AG04450 (cell line): ENCODE measurements at regions not wholly inside any gene's neighbourhood (a gene's known extent, or its start where the extent isn't known, plus 50 kb on each side); places are given as distances from the start of the nearest gene placed in this dataset.

Experiments
- CTCF ChIA-PET: fragments of 300-600, 350-600 bp; formaldehyde crosslinking; extraction: SDS; loops from one replicate; lab custom pipeline; 2022; ENCODE audit warnings: antibody characterized with exemption, inconsistent platforms; lab: Charles Lee
- POLR2A ChIA-PET: fragments of 350-600 bp; formaldehyde crosslinking; extraction: SDS; loops from one replicate; lab custom pipeline; 2021; ENCODE audit warnings: antibody characterized with exemption, inconsistent platforms; lab: Yijun Ruan, JAX
- DNase-seq: peaks from one replicate; pipeline ENCODE4 v3.0.0-alpha.2; 2011; ENCODE audit warnings: low read depth, low spot score
- H3K27ac ChIP-seq: one replicate; pipeline ENCODE4 v1.5.1; 2012; ENCODE audit warnings: low read depth, low read length, control low read depth
- H3K27me3 ChIP-seq: one replicate; pipeline ENCODE4 v1.6.0; 2012; ENCODE audit warnings: low read length; ENCODE audit not compliant: control insufficient read depth, insufficient read depth
- H3K4me3 ChIP-seq: 2 replicates; pipeline ENCODE4 v1.5.1; 2011; ENCODE audit warnings: mild to moderate bottlenecking, low read depth, low read length, control low read depth
- H3K9me3 ChIP-seq: 2 replicates; pipeline ENCODE4 v1.5.1; 2012; ENCODE audit warnings: low read length; ENCODE audit not compliant: control insufficient read depth, insufficient read depth
- TF ChIP-seq, protein P1 (sequence below): IDR thresholded peaks from 2 replicates; pipeline ENCODE4 v1.5.1; 2011; ENCODE audit warnings: low read depth, low read length, control low read depth, inconsistent platforms

DNA sequence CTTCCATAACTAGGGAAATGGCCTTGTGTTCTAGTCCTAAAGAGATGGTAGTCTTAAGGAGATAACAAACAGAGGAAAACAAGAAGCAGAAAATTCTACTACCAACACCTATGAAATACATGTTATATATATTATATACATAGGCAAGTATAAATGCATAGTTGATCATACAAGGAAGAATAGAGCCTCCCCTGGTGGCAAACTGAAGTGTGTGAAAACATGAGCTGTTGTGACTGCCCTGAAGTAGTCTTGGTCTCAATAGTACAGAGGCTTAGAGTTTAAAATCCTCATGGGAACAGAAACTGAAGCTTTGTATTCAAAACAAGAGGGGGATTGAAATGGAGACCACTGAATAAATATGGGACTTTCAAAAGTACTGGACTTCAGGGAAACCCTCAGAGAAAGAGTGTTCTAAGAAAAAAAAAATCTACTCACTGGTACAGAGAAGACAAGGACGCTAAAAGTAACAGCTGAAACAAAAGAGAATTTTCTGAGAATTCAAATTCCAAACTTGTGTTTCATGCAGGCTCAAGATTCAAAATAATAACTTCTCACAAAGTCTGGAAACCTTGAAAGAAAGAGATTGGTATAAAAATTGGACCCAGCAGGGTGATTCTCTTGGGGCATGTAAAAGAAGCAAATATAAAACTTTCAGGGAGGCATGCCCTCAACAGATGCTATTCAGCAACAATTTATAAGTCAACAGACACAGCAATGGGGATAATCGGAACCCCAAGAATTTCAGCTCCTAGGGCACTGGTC, 59.7 kb upstream of the SAMD3 start:
- ChIA-PET CTCF (interaction anchor here (0.6 to 5.1 kb wide), 17 partner anchors 10 to 416 kb away, joined by 3 to 33 read pairs (median 4); no protein-coding TSS in a partner anchor), POLR2A (no interaction called here)
- Histone ChIP-seq H3K9me3 (no peaks in the 10 kb centered on the region), H3K27ac (no peak overlapping the region), H3K27me3 (no peaks in the 10 kb centered on the region), H3K4me3 (no peak overlapping the region)
- TF ChIP-seq, protein P1, sequence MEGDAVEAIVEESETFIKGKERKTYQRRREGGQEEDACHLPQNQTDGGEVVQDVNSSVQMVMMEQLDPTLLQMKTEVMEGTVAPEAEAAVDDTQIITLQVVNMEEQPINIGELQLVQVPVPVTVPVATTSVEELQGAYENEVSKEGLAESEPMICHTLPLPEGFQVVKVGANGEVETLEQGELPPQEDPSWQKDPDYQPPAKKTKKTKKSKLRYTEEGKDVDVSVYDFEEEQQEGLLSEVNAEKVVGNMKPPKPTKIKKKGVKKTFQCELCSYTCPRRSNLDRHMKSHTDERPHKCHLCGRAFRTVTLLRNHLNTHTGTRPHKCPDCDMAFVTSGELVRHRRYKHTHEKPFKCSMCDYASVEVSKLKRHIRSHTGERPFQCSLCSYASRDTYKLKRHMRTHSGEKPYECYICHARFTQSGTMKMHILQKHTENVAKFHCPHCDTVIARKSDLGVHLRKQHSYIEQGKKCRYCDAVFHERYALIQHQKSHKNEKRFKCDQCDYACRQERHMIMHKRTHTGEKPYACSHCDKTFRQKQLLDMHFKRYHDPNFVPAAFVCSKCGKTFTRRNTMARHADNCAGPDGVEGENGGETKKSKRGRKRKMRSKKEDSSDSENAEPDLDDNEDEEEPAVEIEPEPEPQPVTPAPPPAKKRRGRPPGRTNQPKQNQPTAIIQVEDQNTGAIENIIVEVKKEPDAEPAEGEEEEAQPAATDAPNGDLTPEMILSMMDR: peak; percentile 72
- DNase-seq: peak; percentile 11

DNA sequence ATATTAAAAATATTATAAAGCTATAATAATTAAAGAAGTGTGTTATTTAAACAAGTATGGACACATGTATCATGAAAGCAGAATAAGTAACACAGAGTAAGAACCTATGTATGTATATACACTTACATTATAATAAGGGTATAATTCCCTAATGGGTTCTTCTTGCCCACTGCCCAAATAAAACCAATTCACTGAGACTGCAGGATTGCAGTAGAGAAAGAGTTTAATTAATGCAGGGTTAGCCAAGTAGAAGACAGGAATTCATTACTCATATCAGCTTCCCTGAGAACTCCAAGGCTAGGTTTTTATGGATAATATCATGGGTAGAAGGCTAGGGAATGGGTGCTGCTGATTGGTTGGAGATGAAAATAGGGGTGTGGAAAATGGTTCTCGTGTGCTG, 53.8 kb upstream of the SAMD3 start:
- no peak for DNase-seq
- no peak overlapping the region for H3K27ac ChIP-seq
- H3K9me3 ChIP-seq: peaks cover 8% of the 10 kb centered on the region; the same call in 1 of the 2 replicates
- H3K27me3 ChIP-seq: no peaks in the 10 kb centered on the region
- CTCF ChIA-PET: no interaction called here
- TF ChIP-seq, protein P1: no peak
- POLR2A ChIA-PET: no interaction called here
- H3K4me3 ChIP-seq: no peak overlapping the region

DNA sequence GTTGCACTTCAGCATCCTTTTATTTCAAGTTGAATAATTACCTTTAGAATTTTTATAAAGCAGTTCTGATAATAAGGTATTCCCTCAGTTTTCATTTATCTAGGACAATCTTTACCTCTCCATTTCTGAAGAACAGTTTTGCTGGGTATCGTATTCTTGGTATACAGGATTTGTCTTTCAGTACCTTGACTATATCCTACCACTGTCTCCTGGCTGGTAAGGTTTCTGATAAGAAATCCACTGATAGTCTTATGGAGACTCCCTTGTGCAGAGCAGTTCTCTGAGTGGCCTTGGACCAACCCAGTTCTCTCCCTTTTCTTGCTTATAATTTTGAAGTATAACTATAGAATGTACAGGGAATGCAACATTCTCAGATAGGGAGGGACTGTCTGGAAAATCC, 51.3 kb upstream of the SAMD3 start:
- Histone ChIP-seq H3K9me3 (peaks cover 8% of the 10 kb centered on the region; the same call in 1 of the 2 replicates), H3K27me3 (no peaks in the 10 kb centered on the region), H3K4me3 (no peak overlapping the region), H3K27ac (no peak overlapping the region)
- TF ChIP-seq, protein P1: no peak
- no peak for DNase-seq
- ChIA-PET POLR2A (no interaction called here), CTCF (interaction anchor here (1.0 kb wide), 1 partner anchor 424 kb away, joined by 3 read pairs; no protein-coding TSS in a partner anchor)
